HL-60 (cell line): ENCODE measurements at regions not wholly inside any gene's neighbourhood (a gene's known extent, or its start where the extent isn't known, plus 50 kb on each side); places are given as distances from the start of the nearest gene placed in this dataset.

Source experiments
- GABPA ChIP-seq: IDR thresholded peaks from 2 replicates; pipeline ENCODE4 v1.6.1; 2012; ENCODE audit warnings: low read depth
- POLR2AphosphoS5 ChIP-seq: IDR thresholded peaks from 2 replicates; pipeline ENCODE4 v1.6.1; 2012; ENCODE audit warnings: low read depth
- SPI1 ChIP-seq: IDR thresholded peaks from 2 replicates; pipeline ENCODE4 v1.6.1; 2012; ENCODE audit warnings: low read depth, mild to moderate bottlenecking, borderline replicate concordance
- TF ChIP-seq, protein P1 (sequence below): IDR thresholded peaks from one replicate; pipeline ENCODE4 v1.5.1; 2011; ENCODE audit warnings: low read length, control low read depth, inconsistent platforms; ENCODE audit not compliant: insufficient read depth
- TF ChIP-seq, protein P2 (sequence below): IDR thresholded peaks from 2 replicates; pipeline ENCODE4 v1.6.1; 2012; ENCODE audit warnings: low read depth; ENCODE audit not compliant: insufficient replicate concordance

DNA sequence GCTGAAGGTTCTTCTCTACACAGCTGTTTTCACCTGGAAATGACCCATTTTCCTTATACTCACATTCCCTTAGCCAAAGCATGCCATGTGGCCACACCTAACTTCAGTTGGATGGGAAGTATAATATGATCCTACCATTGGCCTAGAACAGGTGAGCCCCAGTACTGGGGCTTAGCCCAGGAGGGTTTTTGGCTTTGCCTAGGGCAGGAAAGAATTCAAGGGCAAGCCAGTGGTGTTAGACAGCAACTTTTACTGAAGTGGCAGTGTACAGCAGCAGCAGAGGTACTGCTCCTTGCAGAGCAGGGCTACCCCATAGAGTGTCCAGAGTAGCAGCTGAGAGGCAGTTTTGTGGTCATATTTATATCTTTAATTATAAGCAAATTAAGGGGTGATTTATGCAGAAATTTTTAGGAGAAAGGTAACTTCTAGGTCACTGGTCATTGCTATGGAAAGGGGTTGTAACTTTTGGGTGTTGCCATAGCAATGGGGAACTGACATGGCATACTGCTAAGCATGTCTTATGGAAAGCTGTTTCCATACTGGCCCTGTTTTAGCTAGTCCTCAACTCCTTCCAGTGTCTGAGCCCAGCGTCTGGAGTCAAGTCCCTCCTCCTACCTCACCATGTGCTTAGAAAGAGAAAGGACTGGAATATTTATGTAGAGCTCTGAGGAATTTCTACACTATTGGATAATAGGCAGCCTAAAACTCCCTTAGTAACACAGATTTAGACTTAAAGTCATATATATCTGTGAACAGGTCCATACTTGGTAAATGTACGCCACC lies 109.0 kb upstream of the DTNA start:
- TF ChIP-seq, protein P1, sequence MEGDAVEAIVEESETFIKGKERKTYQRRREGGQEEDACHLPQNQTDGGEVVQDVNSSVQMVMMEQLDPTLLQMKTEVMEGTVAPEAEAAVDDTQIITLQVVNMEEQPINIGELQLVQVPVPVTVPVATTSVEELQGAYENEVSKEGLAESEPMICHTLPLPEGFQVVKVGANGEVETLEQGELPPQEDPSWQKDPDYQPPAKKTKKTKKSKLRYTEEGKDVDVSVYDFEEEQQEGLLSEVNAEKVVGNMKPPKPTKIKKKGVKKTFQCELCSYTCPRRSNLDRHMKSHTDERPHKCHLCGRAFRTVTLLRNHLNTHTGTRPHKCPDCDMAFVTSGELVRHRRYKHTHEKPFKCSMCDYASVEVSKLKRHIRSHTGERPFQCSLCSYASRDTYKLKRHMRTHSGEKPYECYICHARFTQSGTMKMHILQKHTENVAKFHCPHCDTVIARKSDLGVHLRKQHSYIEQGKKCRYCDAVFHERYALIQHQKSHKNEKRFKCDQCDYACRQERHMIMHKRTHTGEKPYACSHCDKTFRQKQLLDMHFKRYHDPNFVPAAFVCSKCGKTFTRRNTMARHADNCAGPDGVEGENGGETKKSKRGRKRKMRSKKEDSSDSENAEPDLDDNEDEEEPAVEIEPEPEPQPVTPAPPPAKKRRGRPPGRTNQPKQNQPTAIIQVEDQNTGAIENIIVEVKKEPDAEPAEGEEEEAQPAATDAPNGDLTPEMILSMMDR, result no peak
- TF ChIP-seq GABPA, result no peak
- no peak for TF ChIP-seq POLR2AphosphoS5
- TF ChIP-seq, protein P2, sequence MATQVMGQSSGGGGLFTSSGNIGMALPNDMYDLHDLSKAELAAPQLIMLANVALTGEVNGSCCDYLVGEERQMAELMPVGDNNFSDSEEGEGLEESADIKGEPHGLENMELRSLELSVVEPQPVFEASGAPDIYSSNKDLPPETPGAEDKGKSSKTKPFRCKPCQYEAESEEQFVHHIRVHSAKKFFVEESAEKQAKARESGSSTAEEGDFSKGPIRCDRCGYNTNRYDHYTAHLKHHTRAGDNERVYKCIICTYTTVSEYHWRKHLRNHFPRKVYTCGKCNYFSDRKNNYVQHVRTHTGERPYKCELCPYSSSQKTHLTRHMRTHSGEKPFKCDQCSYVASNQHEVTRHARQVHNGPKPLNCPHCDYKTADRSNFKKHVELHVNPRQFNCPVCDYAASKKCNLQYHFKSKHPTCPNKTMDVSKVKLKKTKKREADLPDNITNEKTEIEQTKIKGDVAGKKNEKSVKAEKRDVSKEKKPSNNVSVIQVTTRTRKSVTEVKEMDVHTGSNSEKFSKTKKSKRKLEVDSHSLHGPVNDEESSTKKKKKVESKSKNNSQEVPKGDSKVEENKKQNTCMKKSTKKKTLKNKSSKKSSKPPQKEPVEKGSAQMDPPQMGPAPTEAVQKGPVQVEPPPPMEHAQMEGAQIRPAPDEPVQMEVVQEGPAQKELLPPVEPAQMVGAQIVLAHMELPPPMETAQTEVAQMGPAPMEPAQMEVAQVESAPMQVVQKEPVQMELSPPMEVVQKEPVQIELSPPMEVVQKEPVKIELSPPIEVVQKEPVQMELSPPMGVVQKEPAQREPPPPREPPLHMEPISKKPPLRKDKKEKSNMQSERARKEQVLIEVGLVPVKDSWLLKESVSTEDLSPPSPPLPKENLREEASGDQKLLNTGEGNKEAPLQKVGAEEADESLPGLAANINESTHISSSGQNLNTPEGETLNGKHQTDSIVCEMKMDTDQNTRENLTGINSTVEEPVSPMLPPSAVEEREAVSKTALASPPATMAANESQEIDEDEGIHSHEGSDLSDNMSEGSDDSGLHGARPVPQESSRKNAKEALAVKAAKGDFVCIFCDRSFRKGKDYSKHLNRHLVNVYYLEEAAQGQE, result no peak
- TF ChIP-seq SPI1, result no peak
